Heart left ventricle (tissue), 13 donors: ENCODE measurements at regions not wholly inside any gene's neighbourhood (a gene's known extent, or its start where the extent isn't known, plus 50 kb on each side); places are given as distances from the start of the nearest gene placed in this dataset.

Source experiments
- POLR2A ChIP-seq, 2 donors: fragments of 450-650 bp; IDR thresholded peaks; one replicate each; pipeline ENCODE4 v1.6.1; 2017; ENCODE audit warnings: antibody characterized with exemption in 2 of 2, mild to moderate bottlenecking in 2 of 2, moderate library complexity in 2 of 2
- TF ChIP-seq, protein P1 (sequence below), 12 donors: fragments of 200-600 bp; sonication (generic) in 4 of 12; IDR thresholded peaks; one replicate each; pipeline versions ENCODE4 v1.5.0 to v1.8.0; 2018 to 2022; ENCODE audit warnings: antibody characterized with exemption in 12 of 12, mild to moderate bottlenecking in 5 of 12
- donor health status: ischemic (EF 13 %, LVEDD 7.1; RV severe dilation, severe dysfunction).
- donor health status: DM: no; HTN: yes; CAD: no.
- donor health status: DM: no; HTN: no; CAD: no.
- donor health status: ischemic (EF 25% LVEDD 6.9; RV normal size, moderate dysfunction).
- donor health status: ischemic (EF 25% LVEDD 5.7; RV mildly dilated, moderate dysfunction).
- donor health status: ischemic (EF 35%, LVEDD 5.7; RV mildly dilated, moderate dysfunction).
- donor health status: nonischemic (EF 11% LVEDD 7.7; RV severe dilation, severe dysfunction).
- donor health status: DM: yes; HTN: yes; CAD: no.
- donor health status: PGD.
- donor health status: ischemic (EF 29% LVEDD 5.4; RV normal size, mild dysfunction).
- donor health status: nonischemic (EF 23%, LVEDD 6.1; RV moderate dilation, normal function).

DNA sequence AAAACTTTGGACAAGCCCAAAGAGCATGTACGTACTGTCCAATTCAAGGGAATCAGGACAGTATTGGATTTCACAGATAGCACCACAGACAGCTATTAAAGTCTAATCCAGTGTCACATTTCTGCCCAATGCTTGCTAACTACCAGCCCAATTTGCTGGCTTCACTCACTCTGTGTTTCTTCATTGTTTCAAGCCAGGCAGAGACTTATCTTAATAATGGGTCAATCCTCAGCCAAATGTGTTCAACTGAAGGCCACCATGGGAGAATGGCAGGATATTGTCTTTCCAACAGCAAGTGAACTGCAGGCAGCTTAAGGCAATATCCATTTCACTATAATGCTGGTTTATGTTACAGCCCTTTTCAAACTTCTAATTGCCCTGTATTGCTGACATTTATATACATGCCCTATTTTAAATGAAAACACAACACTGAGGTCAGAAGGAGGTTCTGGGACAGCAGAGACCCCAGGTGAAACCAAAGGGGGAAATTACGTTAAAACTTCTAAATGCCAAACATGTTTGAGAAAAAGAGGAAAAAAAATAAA is 142.1 kb upstream of the RSPO3 start:
- TF ChIP-seq, protein P1, sequence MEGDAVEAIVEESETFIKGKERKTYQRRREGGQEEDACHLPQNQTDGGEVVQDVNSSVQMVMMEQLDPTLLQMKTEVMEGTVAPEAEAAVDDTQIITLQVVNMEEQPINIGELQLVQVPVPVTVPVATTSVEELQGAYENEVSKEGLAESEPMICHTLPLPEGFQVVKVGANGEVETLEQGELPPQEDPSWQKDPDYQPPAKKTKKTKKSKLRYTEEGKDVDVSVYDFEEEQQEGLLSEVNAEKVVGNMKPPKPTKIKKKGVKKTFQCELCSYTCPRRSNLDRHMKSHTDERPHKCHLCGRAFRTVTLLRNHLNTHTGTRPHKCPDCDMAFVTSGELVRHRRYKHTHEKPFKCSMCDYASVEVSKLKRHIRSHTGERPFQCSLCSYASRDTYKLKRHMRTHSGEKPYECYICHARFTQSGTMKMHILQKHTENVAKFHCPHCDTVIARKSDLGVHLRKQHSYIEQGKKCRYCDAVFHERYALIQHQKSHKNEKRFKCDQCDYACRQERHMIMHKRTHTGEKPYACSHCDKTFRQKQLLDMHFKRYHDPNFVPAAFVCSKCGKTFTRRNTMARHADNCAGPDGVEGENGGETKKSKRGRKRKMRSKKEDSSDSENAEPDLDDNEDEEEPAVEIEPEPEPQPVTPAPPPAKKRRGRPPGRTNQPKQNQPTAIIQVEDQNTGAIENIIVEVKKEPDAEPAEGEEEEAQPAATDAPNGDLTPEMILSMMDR (IDR thresholded peaks at IDR 0.05), result no peak
- no peak for TF ChIP-seq POLR2A (IDR thresholded peaks at IDR 0.05)
